KG1 (cell line): ENCODE measurements at regions not wholly inside any gene's neighbourhood (a gene's known extent, or its start where the extent isn't known, plus 50 kb on each side); places are given as distances from the start of the nearest gene placed in this dataset.
A peak's percentile ranks its signal among the peaks of the same experiment; 100 is the strongest.

Source experiments
- DNase-seq: peaks from one replicate; lab custom pipeline; 2025; lab: John Stamatoyannopoulos, UW

- no peak for DNase-seq
These were observed 62.1 kb upstream of the STEAP1B start for GRCh38 chr7:22561895-22562593.

GRCh38 chr7:22561321-22561811, 61.4 kb upstream of the STEAP1B start:
- no peak for DNase-seq

- DNase-seq: peak; percentile 64
These were observed 60.0 kb upstream of the STEAP1B start for GRCh38 chr7:22559829-22560489.

GRCh38 chr7:22557167-22557566, 57.2 kb upstream of the STEAP1B start:
- no peak for DNase-seq

GRCh38 chr7:22555476-22555875, 55.5 kb upstream of the STEAP1B start:
- no peak for DNase-seq

GRCh38 chr7:22554184-22554583, 54.2 kb upstream of the STEAP1B start:
- DNase-seq: no peak

- DNase-seq: no peak
These were observed 52.0 kb upstream of the STEAP1B start for GRCh38 chr7:22551768-22552513.

GRCh38 chr7:22550514-22551030, 50.6 kb upstream of the STEAP1B start:
- no peak for DNase-seq

- DNase-seq: no peak
These were observed 49.9 kb upstream of the STEAP1B start for GRCh38 chr7:22549667-22550513.
